Esophagus muscularis mucosa (tissue), 4 donors: ENCODE measurements at regions not wholly inside any gene's neighbourhood (a gene's known extent, or its start where the extent isn't known, plus 50 kb on each side); places are given as distances from the start of the nearest gene placed in this dataset.

Experiments
- DNase-seq: peaks from one replicate; pipeline ENCODE4 v3.0.0-alpha.2; 2017; ENCODE audit errors: extremely low spot score
- H3K27ac ChIP-seq, 4 donors: fragments of 200-600 bp; sonication (generic); replicated peaks in 1 of 4; 1 replicate in 3 of 4; 2 replicates in 1 of 4; pipeline ENCODE4 v1.5.1; 2016 to 2019; ENCODE audit warnings: mild to moderate bottlenecking in 1 of 4
- H3K27me3 ChIP-seq, 4 donors: fragments of 200-600 bp; sonication (generic); one replicate each; pipeline versions ENCODE4 v1.5.1 to v1.6.0; 2016 to 2019
- H3K36me3 ChIP-seq, 4 donors: fragments of 200-600 bp; sonication (generic); one replicate each; pipeline ENCODE4 v1.5.1; 2016 to 2019
- H3K4me1 ChIP-seq, 4 donors: fragments of 200-600 bp; sonication (generic); one replicate each; pipeline ENCODE4 v1.5.1; 2016 to 2019
- H3K4me3 ChIP-seq, 4 donors: fragments of 200-600 bp; sonication (generic); 1 replicate in 2 of 4; 2 replicates in 2 of 4; pipeline ENCODE4 v1.5.1; 2016 to 2019; ENCODE audit warnings: mild to moderate bottlenecking in 4 of 4, moderate library complexity in 1 of 4
- H3K9me3 ChIP-seq, 4 donors: fragments of 200-600 bp; sonication (generic); 1 replicate in 3 of 4; 2 replicates in 1 of 4; pipeline ENCODE4 v1.5.1; 2016 to 2019
- EP300 ChIP-seq: sonication (generic); formaldehyde crosslinking; IDR thresholded peaks from one replicate; pipeline ENCODE4 v1.6.1; 2017; ENCODE audit warnings: antibody characterized with exemption
- POLR2A ChIP-seq: fragments of 450-650 bp; IDR thresholded peaks from one replicate; pipeline ENCODE4 v1.6.1; 2017; ENCODE audit warnings: antibody characterized with exemption, moderate library complexity, mild to moderate bottlenecking, low read depth
- POLR2AphosphoS5 ChIP-seq, 2 donors: sonication (generic); formaldehyde crosslinking; IDR thresholded peaks; one replicate each; pipeline ENCODE4 v1.6.1; 2017; ENCODE audit warnings: antibody characterized with exemption in 2 of 2
- WGBS: methylation state at CpG from one replicate; pipeline ENCODE4 v1.1.5; 2018; 5-methylcytosine and 5-hydroxymethylcytosine counted together
- intact Hi-C: fragments of 100-400 bp; cut with DNase I; formaldehyde crosslinking; loops from one replicate; pipeline ENCODE4 v1.15.1; 2023
- TF ChIP-seq, protein P1 (sequence below), 3 experiments: fragments of 200-600 bp in 2 of 3; fragments of 450-650 bp in 1 of 3; sonication (generic) in 2 of 3; IDR thresholded peaks; one replicate each; pipeline ENCODE4 v1.5.1; 2017 to 2019; ENCODE audit warnings: antibody characterized with exemption in 3 of 3, mild to moderate bottlenecking in 2 of 3, moderate library complexity in 1 of 3

DNA sequence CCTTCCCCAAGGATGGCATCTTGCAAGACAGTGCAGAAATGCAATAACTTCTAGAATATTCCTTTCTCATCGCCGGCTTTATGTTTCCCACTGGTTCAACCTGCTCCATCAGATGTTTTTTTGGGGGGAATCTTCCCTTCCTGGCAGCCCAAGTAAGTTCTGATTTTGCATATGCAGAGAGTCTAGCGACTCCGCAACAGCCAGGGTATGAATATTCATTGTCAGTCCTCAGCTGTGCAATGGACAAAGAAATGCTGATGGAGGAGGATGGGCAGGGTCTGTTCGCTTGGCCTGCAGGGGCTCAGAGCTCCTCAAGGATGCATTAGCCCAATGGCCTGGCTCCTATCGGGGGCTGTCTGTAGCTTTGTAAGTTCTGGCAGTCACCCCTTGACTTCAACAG is 358.8 kb upstream of the CCL2 start:
- H3K27ac ChIP-seq: no peak overlapping the region
- peaks cover 0 to 16% (median 0%) of the 10 kb centered on the region in 4 donors for H3K27me3 ChIP-seq
- intact Hi-C loops: no loop called here
- no peaks in the 10 kb centered on the region for H3K9me3 ChIP-seq
- H3K4me1 ChIP-seq: no peaks in the 10 kb centered on the region
- whole genome bisulfite sequencing: 56% methylated on average over 6 of the region's 6 CpGs
- no peak for DNase-seq
- H3K36me3 ChIP-seq: no peaks in the 10 kb centered on the region
- no peak overlapping the region for H3K4me3 ChIP-seq
- no peak for TF ChIP-seq POLR2AphosphoS5 (IDR thresholded peaks at IDR 0.05)
- TF ChIP-seq, protein P1, sequence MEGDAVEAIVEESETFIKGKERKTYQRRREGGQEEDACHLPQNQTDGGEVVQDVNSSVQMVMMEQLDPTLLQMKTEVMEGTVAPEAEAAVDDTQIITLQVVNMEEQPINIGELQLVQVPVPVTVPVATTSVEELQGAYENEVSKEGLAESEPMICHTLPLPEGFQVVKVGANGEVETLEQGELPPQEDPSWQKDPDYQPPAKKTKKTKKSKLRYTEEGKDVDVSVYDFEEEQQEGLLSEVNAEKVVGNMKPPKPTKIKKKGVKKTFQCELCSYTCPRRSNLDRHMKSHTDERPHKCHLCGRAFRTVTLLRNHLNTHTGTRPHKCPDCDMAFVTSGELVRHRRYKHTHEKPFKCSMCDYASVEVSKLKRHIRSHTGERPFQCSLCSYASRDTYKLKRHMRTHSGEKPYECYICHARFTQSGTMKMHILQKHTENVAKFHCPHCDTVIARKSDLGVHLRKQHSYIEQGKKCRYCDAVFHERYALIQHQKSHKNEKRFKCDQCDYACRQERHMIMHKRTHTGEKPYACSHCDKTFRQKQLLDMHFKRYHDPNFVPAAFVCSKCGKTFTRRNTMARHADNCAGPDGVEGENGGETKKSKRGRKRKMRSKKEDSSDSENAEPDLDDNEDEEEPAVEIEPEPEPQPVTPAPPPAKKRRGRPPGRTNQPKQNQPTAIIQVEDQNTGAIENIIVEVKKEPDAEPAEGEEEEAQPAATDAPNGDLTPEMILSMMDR (IDR thresholded peaks at IDR 0.05): no peak
- no peak for TF ChIP-seq POLR2A
- TF ChIP-seq EP300: no peak

DNA sequence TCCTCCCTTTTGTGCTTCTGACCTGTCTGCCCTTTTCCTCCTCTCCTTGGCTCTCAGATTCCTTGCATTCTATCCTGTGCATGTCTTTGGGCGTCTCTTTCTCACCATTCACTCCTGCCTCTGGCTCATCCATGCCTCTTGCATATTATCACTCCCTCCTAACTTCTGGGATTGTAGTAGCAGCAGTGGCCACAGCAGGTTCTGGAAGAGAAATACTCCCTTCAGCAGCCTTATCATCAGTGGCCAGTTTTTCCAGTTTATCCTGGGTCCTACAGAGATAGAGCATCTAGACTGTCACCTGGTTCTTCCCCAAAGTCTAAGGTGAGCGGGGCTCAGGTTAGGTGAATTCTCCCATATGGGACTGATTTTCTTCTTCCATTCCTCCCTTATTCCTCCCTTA is 354.0 kb upstream of the CCL2 start:
- H3K27ac ChIP-seq: no peak overlapping the region
- no peaks in the 10 kb centered on the region for H3K4me1 ChIP-seq
- DNase-seq: no peak
- no peaks in the 10 kb centered on the region for H3K36me3 ChIP-seq
- WGBS: 80% methylated on average over 2 of the region's 2 CpGs
- intact Hi-C loops: no loop called here
- H3K27me3 ChIP-seq: peaks cover 0 to 21% (median 0%) of the 10 kb centered on the region in 4 donors
- H3K4me3 ChIP-seq: no peak overlapping the region
- H3K9me3 ChIP-seq: no peaks in the 10 kb centered on the region
- no peak for TF ChIP-seq POLR2A
- TF ChIP-seq POLR2AphosphoS5 (IDR thresholded peaks at IDR 0.05): no peak
- no peak for TF ChIP-seq EP300
- TF ChIP-seq, protein P1 (IDR thresholded peaks at IDR 0.05): no peak

DNA sequence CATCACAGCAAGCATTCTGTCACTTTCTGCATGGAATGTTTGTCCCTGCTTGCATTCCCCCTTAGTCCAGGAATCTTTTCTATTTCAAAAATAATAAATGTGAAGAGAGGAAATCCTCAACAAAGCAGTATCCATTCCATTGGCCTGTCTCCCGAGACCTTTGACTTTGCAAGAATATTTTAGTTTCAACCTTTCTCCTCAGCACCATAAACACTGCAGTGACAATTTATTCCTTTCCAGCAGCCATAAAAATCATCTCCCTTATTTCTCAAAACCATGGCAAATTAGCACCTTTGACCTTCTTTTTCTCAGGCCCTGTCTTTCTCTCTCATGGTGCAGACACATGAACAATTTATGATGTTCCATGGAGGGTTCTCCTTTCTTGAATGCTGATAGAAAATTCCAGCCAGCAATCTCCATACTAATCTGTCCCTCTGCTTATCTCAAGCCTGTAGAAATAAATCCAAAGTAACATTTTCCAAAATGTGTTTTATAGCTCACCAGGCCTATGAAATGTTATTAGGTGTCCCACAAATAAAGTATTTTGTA is 352.1 kb upstream of the CCL2 start:
- Histone ChIP-seq H3K9me3 (no peaks in the 10 kb centered on the region), H3K4me1 (no peaks in the 10 kb centered on the region), H3K36me3 (no peaks in the 10 kb centered on the region), H3K27me3 (peaks cover 0 to 9% (median 0%) of the 10 kb centered on the region in 4 donors), H3K27ac (no peak overlapping the region), H3K4me3 (no peak overlapping the region)
- intact Hi-C loops: no loop called here
- 69% methylated on average over 1 of the region's 1 CpG for WGBS
- TF ChIP-seq, protein P1 (IDR thresholded peaks at IDR 0.05): no peak
- no peak for TF ChIP-seq POLR2AphosphoS5 (IDR thresholded peaks at IDR 0.05)
- TF ChIP-seq POLR2A: no peak
- TF ChIP-seq EP300: no peak
- no peak for DNase-seq

DNA sequence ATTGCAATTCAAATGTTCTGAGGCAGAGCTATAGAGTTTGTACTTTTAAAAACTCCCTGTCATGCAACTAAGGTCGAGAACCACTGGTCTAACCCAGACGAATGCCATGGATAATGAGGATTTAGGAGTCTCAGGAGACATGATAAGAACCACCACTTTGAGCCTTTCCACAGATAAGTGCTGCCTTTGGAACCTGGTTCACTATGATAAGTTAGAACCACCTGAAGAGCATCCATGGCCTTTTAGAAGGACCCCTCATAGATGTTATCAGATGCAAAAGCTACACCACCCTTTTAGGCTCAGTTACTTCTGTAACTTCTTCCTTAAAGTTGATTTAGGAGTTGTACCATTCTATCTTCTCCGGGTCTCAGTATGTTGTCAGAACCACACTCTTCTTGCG is 350.6 kb upstream of the CCL2 start:
- no peaks in the 10 kb centered on the region for H3K36me3 ChIP-seq
- H3K9me3 ChIP-seq: no peaks in the 10 kb centered on the region
- no peak overlapping the region for H3K27ac ChIP-seq
- 74% methylated on average over 4 of the region's 4 CpGs for WGBS
- H3K4me3 ChIP-seq: no peak overlapping the region
- H3K27me3 ChIP-seq: peaks cover 0 to 9% (median 0%) of the 10 kb centered on the region in 4 donors
- no peaks in the 10 kb centered on the region for H3K4me1 ChIP-seq
- DNase-seq: no peak
- TF ChIP-seq EP300: no peak
- intact Hi-C loops: no loop called here

DNA sequence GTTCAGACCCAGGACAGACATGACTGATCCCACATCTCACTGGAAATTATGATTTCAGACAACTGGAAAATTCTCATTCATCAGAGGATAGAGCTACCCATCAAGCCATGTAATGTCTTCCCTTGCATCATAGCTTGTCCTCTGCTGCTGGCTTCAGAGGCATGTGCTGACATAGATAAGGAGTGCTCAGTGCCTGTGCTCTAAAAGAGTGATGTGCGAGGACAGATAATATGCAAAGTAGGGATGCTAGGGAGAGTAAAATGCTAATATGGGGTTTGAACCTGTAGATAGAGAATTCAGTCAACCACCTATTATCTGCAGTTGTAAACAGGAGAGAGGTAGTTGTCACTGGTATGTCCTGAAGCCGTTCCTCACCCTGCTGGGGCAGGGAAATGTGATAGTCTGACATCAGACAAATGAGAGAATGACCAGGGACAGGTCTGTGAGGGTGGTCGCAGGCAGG is 349.7 kb upstream of the CCL2 start:
- TF ChIP-seq, protein P1 (IDR thresholded peaks at IDR 0.05): no peak
- TF ChIP-seq POLR2AphosphoS5 (IDR thresholded peaks at IDR 0.05) (no peak), EP300 (no peak), POLR2A (no peak)
- DNase-seq: no peak
- H3K27ac ChIP-seq: no peak overlapping the region
- no peak overlapping the region for H3K4me3 ChIP-seq
- 38% methylated on average over 3 of the region's 3 CpGs for WGBS
- peaks cover 0 to 9% (median 0%) of the 10 kb centered on the region in 4 donors for H3K27me3 ChIP-seq
- no peaks in the 10 kb centered on the region for H3K4me1 ChIP-seq
- intact Hi-C loops: no loop called here
- no peaks in the 10 kb centered on the region for H3K36me3 ChIP-seq
- no peaks in the 10 kb centered on the region for H3K9me3 ChIP-seq
